Ishikawa (cell line): ENCODE measurements at regions not wholly inside any gene's neighbourhood (a gene's known extent, or its start where the extent isn't known, plus 50 kb on each side); places are given as distances from the start of the nearest gene placed in this dataset.

Experiments used
- EP300 ChIP-seq: IDR thresholded peaks from 2 replicates; pipeline ENCODE4 v1.6.1; 2012; ENCODE audit warnings: borderline replicate concordance
- RAD21 ChIP-seq: IDR thresholded peaks from 2 replicates; pipeline ENCODE4 v1.6.1; 2012; ENCODE audit warnings: low read depth
- TAF1 ChIP-seq: IDR thresholded peaks from 2 replicates; pipeline ENCODE4 v1.6.1; 2012; ENCODE audit warnings: low read depth, mild to moderate bottlenecking
- TCF12 ChIP-seq: IDR thresholded peaks from 2 replicates; pipeline ENCODE4 v1.6.1; 2012; ENCODE audit warnings: low read depth
- TF ChIP-seq, protein P1 (sequence below): IDR thresholded peaks from 2 replicates; pipeline ENCODE4 v1.6.1; 2012; ENCODE audit warnings: low read depth, mild to moderate bottlenecking
- TF ChIP-seq, protein P2 (sequence below): IDR thresholded peaks from 2 replicates; pipeline ENCODE4 v1.6.1; 2012

DNA sequence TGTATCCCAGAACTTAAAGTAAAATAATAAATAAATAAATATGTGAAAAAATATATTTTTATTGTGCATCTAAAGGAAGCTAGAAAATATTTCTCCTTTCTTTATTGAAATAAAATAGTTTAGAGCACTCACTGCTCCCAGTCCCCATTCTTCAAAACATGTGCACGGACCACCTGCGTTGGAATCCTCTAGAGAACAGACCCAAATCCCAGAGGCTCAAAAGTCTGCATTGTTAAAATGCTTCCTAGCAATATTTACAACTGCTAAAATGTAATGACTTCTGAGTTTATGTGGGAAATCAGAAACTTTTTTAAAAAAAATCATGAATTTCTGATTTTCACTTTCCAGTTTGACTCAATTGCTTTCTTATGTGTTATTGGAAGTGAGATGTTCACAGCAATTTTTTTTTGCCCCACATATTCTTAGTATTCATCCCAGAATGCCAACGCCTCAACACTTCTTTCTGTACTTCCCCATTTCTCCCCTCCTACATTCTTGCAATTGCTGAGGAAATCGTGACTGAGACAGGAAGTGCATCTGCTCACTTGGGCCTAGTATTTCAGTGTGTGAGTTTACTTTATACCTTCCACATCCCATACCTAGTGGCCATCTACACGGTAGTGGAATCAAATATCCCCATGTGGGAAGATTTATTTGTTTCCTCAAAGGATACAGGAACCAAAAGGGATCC lies 116.0 kb upstream of the FLRT2 start:
- TF ChIP-seq TAF1: no peak
- TF ChIP-seq, protein P1, sequence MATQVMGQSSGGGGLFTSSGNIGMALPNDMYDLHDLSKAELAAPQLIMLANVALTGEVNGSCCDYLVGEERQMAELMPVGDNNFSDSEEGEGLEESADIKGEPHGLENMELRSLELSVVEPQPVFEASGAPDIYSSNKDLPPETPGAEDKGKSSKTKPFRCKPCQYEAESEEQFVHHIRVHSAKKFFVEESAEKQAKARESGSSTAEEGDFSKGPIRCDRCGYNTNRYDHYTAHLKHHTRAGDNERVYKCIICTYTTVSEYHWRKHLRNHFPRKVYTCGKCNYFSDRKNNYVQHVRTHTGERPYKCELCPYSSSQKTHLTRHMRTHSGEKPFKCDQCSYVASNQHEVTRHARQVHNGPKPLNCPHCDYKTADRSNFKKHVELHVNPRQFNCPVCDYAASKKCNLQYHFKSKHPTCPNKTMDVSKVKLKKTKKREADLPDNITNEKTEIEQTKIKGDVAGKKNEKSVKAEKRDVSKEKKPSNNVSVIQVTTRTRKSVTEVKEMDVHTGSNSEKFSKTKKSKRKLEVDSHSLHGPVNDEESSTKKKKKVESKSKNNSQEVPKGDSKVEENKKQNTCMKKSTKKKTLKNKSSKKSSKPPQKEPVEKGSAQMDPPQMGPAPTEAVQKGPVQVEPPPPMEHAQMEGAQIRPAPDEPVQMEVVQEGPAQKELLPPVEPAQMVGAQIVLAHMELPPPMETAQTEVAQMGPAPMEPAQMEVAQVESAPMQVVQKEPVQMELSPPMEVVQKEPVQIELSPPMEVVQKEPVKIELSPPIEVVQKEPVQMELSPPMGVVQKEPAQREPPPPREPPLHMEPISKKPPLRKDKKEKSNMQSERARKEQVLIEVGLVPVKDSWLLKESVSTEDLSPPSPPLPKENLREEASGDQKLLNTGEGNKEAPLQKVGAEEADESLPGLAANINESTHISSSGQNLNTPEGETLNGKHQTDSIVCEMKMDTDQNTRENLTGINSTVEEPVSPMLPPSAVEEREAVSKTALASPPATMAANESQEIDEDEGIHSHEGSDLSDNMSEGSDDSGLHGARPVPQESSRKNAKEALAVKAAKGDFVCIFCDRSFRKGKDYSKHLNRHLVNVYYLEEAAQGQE: no peak
- TF ChIP-seq, protein P2, sequence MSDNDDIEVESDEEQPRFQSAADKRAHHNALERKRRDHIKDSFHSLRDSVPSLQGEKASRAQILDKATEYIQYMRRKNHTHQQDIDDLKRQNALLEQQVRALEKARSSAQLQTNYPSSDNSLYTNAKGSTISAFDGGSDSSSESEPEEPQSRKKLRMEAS: no peak
- no peak for TF ChIP-seq EP300
- TF ChIP-seq RAD21: no peak
- no peak for TF ChIP-seq TCF12
